GM23248 (cell line): ENCODE measurements at regions not wholly inside any gene's neighbourhood (a gene's known extent, or its start where the extent isn't known, plus 50 kb on each side); places are given as distances from the start of the nearest gene placed in this dataset.

Source experiments
- DNase-seq: peaks from one replicate; pipeline ENCODE4 v3.0.0-alpha.2; 2015
- H2AFZ ChIP-seq: fragments of 200-600 bp; sonication (generic); 2 replicates; pipeline ENCODE4 v1.6.1; 2016; ENCODE audit warnings: antibody characterized with exemption
- H3F3A ChIP-seq: fragments of 200-600 bp; sonication (generic); 2 replicates; pipeline ENCODE4 v1.6.1; 2016; ENCODE audit warnings: mild to moderate bottlenecking, antibody characterized with exemption, mixed run types; ENCODE audit not compliant: insufficient read depth
- H3K27ac ChIP-seq: fragments of 200-600 bp; sonication (generic); 2 replicates; pipeline ENCODE4 v1.5.1; 2016; ENCODE audit warnings: mild to moderate bottlenecking
- H3K27me3 ChIP-seq: fragments of 200-600 bp; sonication (generic); replicated peaks from 2 replicates; pipeline ENCODE4 v1.6.1; 2016; ENCODE audit warnings: mild to moderate bottlenecking; ENCODE audit not compliant: insufficient read depth
- H3K36me3 ChIP-seq: fragments of 200-600 bp; sonication (generic); 2 replicates; pipeline ENCODE4 v1.6.1; 2016; ENCODE audit warnings: low read depth, mild to moderate bottlenecking
- H3K4me1 ChIP-seq: fragments of 200-600 bp; sonication (generic); 2 replicates; pipeline ENCODE4 v1.6.1; 2016; ENCODE audit warnings: mild to moderate bottlenecking; ENCODE audit not compliant: insufficient read depth
- H3K4me2 ChIP-seq: fragments of 200-600 bp; sonication (generic); one replicate; pipeline ENCODE4 v1.6.1; 2016; ENCODE audit warnings: mild to moderate bottlenecking; ENCODE audit not compliant: unreplicated experiment
- H3K4me3 ChIP-seq: fragments of 200-600 bp; sonication (generic); 2 replicates; pipeline ENCODE4 v1.5.1; 2016; ENCODE audit warnings: mild to moderate bottlenecking
- H3K79me2 ChIP-seq: fragments of 200-600 bp; sonication (generic); 2 replicates; pipeline ENCODE4 v1.6.1; 2016; ENCODE audit warnings: mild to moderate bottlenecking; ENCODE audit not compliant: insufficient read depth
- H3K9ac ChIP-seq: fragments of 200-600 bp; sonication (generic); 2 replicates; pipeline ENCODE4 v1.6.1; 2016; ENCODE audit warnings: mild to moderate bottlenecking
- H3K9me2 ChIP-seq: fragments of 200-600 bp; sonication (generic); 2 replicates; pipeline ENCODE4 v1.6.1; 2016; ENCODE audit warnings: mixed run types, mild to moderate bottlenecking, moderate library complexity; ENCODE audit not compliant: insufficient read depth
- H3K9me3 ChIP-seq: fragments of 200-600 bp; sonication (generic); one replicate; pipeline ENCODE4 v1.6.1; 2017; ENCODE audit warnings: low read depth
- H4K20me1 ChIP-seq: fragments of 200-600 bp; sonication (generic); 2 replicates; pipeline ENCODE4 v1.6.0; 2016; ENCODE audit not compliant: insufficient read depth
- EZH2 ChIP-seq: fragments of 200-600 bp; sonication (generic); IDR thresholded peaks from 2 replicates; pipeline ENCODE4 v1.6.1; 2018; ENCODE audit warnings: antibody characterized with exemption, mild to moderate bottlenecking; ENCODE audit not compliant: insufficient read depth, poor library complexity, severe bottlenecking
- EZH2phosphoT487 ChIP-seq: fragments of 200-600 bp; sonication (generic); IDR thresholded peaks from 2 replicates; pipeline ENCODE4 v1.6.1; 2018; ENCODE audit warnings: antibody characterized with exemption, moderate library complexity, mild to moderate bottlenecking, low read depth; ENCODE audit not compliant: insufficient read depth
- WGBS, 2 experiments: methylation state at CpG; one replicate each; pipeline ENCODE4 v1.1.6; 2015 to 2017; ENCODE audit warnings: low lambda C conversion rate in 2 of 2, low coverage in 1 of 2; ENCODE audit errors: missing lambda C conversion rate in 2 of 2; 5-methylcytosine and 5-hydroxymethylcytosine counted together
- in situ Hi-C: fragments of 300-500 bp; cut with MboI; formaldehyde crosslinking; loops from 2 replicates; pipeline ENCODE4 v1.15.0; 2020

- Histone ChIP-seq H3K9me2 (no peaks in the 10 kb centered on the region), H3K27ac (no peak overlapping the region), H3K9ac (no peak overlapping the region), H3K4me2 (no peak overlapping the region), H3K79me2 (no peaks in the 10 kb centered on the region), H4K20me1 (no peaks in the 10 kb centered on the region), H3K9me3 (no peaks in the 10 kb centered on the region), H3K4me3 (no peak overlapping the region), H3K36me3 (no peaks in the 10 kb centered on the region), H3K4me1 (no peaks in the 10 kb centered on the region), H2AFZ (no peak overlapping the region), H3K27me3 (no peaks in the 10 kb centered on the region), H3F3A (no peaks in the 10 kb centered on the region)
- TF ChIP-seq EZH2phosphoT487: no peak
- no peak for TF ChIP-seq EZH2
- no peak for DNase-seq
- in situ Hi-C loops: no loop called here
- WGBS, 2 experiments: 92 to 96% methylated on average over 5 of the region's 5 CpGs
Measured at GRCh38 chr1:87688136-87688535, 359.5 kb downstream of the LMO4 start.

GRCh38 chr1:87689487-87689886, 360.8 kb downstream of the LMO4 start:
- Histone ChIP-seq H3K27me3 (no peaks in the 10 kb centered on the region), H3K9me3 (no peaks in the 10 kb centered on the region), H3K36me3 (no peaks in the 10 kb centered on the region), H3K79me2 (no peaks in the 10 kb centered on the region), H3K4me1 (no peaks in the 10 kb centered on the region), H3F3A (no peaks in the 10 kb centered on the region), H3K27ac (no peak overlapping the region), H3K9ac (no peak overlapping the region), H3K4me3 (no peak overlapping the region), H3K9me2 (no peaks in the 10 kb centered on the region; the same call in 1 of the 2 replicates), H4K20me1 (no peaks in the 10 kb centered on the region), H2AFZ (no peak overlapping the region), H3K4me2 (no peak overlapping the region)
- in situ Hi-C loops: no loop called here
- TF ChIP-seq EZH2: no peak
- TF ChIP-seq EZH2phosphoT487: no peak
- DNase-seq: no peak

- H3F3A ChIP-seq: no peaks in the 10 kb centered on the region
- H3K79me2 ChIP-seq: no peaks in the 10 kb centered on the region
- H3K27ac ChIP-seq: no peak overlapping the region
- H3K4me3 ChIP-seq: no peak overlapping the region
- no peaks in the 10 kb centered on the region for H4K20me1 ChIP-seq
- H3K4me1 ChIP-seq: no peaks in the 10 kb centered on the region
- H2AFZ ChIP-seq: no peak overlapping the region
- H3K36me3 ChIP-seq: no peaks in the 10 kb centered on the region
- H3K27me3 ChIP-seq: no peaks in the 10 kb centered on the region
- in situ Hi-C loops: no loop called here
- H3K9me3 ChIP-seq: no peaks in the 10 kb centered on the region
- 77 to 86% methylated on average over 2 of the region's 2 CpGs for WGBS, 2 experiments
- no peak for TF ChIP-seq EZH2phosphoT487
- no peak for TF ChIP-seq EZH2
- H3K9me2 ChIP-seq: no peaks in the 10 kb centered on the region; the same call in 1 of the 2 replicates
- no peak for DNase-seq
- H3K9ac ChIP-seq: no peak overlapping the region
- no peak overlapping the region for H3K4me2 ChIP-seq
Measured at GRCh38 chr1:87696483-87696882, 367.8 kb downstream of the LMO4 start.

GRCh38 chr1:87702455-87702854, 373.8 kb downstream of the LMO4 start:
- Histone ChIP-seq H3K4me1 (peaks cover 17% of the 10 kb centered on the region), H3F3A (peaks cover 20% of the 10 kb centered on the region)
- no peak for TF ChIP-seq EZH2phosphoT487
- no peak for TF ChIP-seq EZH2

GRCh38 chr1:87705233-87705632, 376.6 kb downstream of the LMO4 start:
- H3K9me3 ChIP-seq: peaks cover 4% of the 10 kb centered on the region
- in situ Hi-C loops: no loop called here
- TF ChIP-seq EZH2phosphoT487 (no peak), EZH2 (no peak)

More at GRCh38 chr1:87702455-87702854, 373.8 kb downstream of the LMO4 start:
- Histone ChIP-seq H3K4me2 (no peak overlapping the region), H3K9me2 (no peaks in the 10 kb centered on the region), H3K9ac (no peak overlapping the region), H4K20me1 (no peaks in the 10 kb centered on the region), H3K27me3 (no peaks in the 10 kb centered on the region), H3K79me2 (no peaks in the 10 kb centered on the region), H3K36me3 (no peaks in the 10 kb centered on the region), H3K27ac (no peak overlapping the region), H2AFZ (no peak overlapping the region), H3K4me3 (no peak overlapping the region), H3K9me3 (peaks cover 4% of the 10 kb centered on the region)
- WGBS, 2 experiments: 94 to 96% methylated on average over 2 of the region's 2 CpGs
- in situ Hi-C loops: no loop called here
- peak; percentile 39 for DNase-seq

More at GRCh38 chr1:87705233-87705632, 376.6 kb downstream of the LMO4 start:
- no peak for DNase-seq
- no peak overlapping the region for H3K9ac ChIP-seq
- H3K27me3 ChIP-seq: no peaks in the 10 kb centered on the region
- no peak overlapping the region for H2AFZ ChIP-seq
- H3K9me2 ChIP-seq: no peaks in the 10 kb centered on the region
- no peaks in the 10 kb centered on the region for H4K20me1 ChIP-seq
- H3K4me1 ChIP-seq: peaks cover 17% of the 10 kb centered on the region
- no peak overlapping the region for H3K4me3 ChIP-seq
- peaks cover 20% of the 10 kb centered on the region for H3F3A ChIP-seq
- H3K79me2 ChIP-seq: no peaks in the 10 kb centered on the region
- H3K36me3 ChIP-seq: no peaks in the 10 kb centered on the region
- no peak overlapping the region for H3K4me2 ChIP-seq
- H3K27ac ChIP-seq: no peak overlapping the region
- WGBS, 2 experiments: 93 to 96% methylated on average over 4 of the region's 4 CpGs
